H1 (cell line): ENCODE measurements at regions not wholly inside any gene's neighbourhood (a gene's known extent, or its start where the extent isn't known, plus 50 kb on each side); places are given as distances from the start of the nearest gene placed in this dataset.

ENCODE experiments used
- CTCF ChIA-PET: fragments of 300-600 bp; sonication (Branson Sonifier 250); formaldehyde crosslinking; loops from one replicate; lab custom pipeline; 2021; ENCODE audit not compliant: partially characterized antibody; lab: Charles Lee
- POLR2A ChIA-PET: fragments of 300-600 bp; sonication (Branson Sonifier 250); formaldehyde crosslinking; loops from one replicate; lab custom pipeline; 2021; ENCODE audit warnings: inconsistent platforms; ENCODE audit not compliant: partially characterized antibody; lab: Charles Lee
- DNase-seq, 2 experiments: peaks; one replicate each; pipeline versions ENCODE4 v3.0.0 to v3.0.0-alpha.2; 2010 to 2022; ENCODE audit warnings: low spot score in 2 of 2, low read depth in 1 of 2, mixed read lengths in 1 of 2
- FAIRE-seq: peaks from 2 replicates; lab custom pipeline; 2011; peaks lifted over from hg19 to GRCh38; lab: Jason Lieb, UNC
- H2AFZ ChIP-seq: 2 replicates; pipeline ENCODE4 v1.8.1; 2012; ENCODE audit warnings: low read length, inconsistent platforms
- H2AK5ac ChIP-seq: 2 replicates; pipeline ENCODE4 v1.6.1; 2013; ENCODE audit warnings: low read depth, low read length
- H2BK120ac ChIP-seq: replicated peaks from 2 replicates; pipeline ENCODE3; 2013; ENCODE audit warnings: low read depth, low read length, inconsistent platforms
- H2BK12ac ChIP-seq: 2 replicates; pipeline ENCODE4 v1.6.1; 2013; ENCODE audit warnings: low read depth, low read length
- H2BK15ac ChIP-seq: 2 replicates; pipeline ENCODE4 v1.6.1; 2013; ENCODE audit warnings: low read length
- H2BK20ac ChIP-seq: 2 replicates; pipeline ENCODE4 v1.6.1; 2013; ENCODE audit warnings: low read length
- H2BK5ac ChIP-seq: 2 replicates; pipeline ENCODE4 v1.6.1; 2013; ENCODE audit warnings: low read depth, low read length
- H3K14ac ChIP-seq: 2 replicates; pipeline ENCODE4 v1.6.1; 2013; ENCODE audit warnings: inconsistent platforms; ENCODE audit not compliant: insufficient read length
- H3K18ac ChIP-seq: 2 replicates; pipeline ENCODE4 v1.6.1; 2013; ENCODE audit warnings: low read length; ENCODE audit errors: extremely low read depth
- H3K23ac ChIP-seq: 2 replicates; pipeline ENCODE4 v1.6.1; 2013; ENCODE audit warnings: inconsistent platforms; ENCODE audit not compliant: insufficient read length
- H3K23me2 ChIP-seq: 2 replicates; pipeline ENCODE4 v1.6.1; 2013; ENCODE audit warnings: low read depth, low read length
- H3K27ac ChIP-seq: 2 replicates; pipeline ENCODE4 v1.6.1; 2011; ENCODE audit warnings: low read depth, low read length, inconsistent platforms
- H3K27me3 ChIP-seq, 4 experiments: replicated peaks in 1 of 4; 1 replicate in 1 of 4; 2 replicates in 3 of 4; pipeline versions ENCODE4 v1.6.1 to v1.8.1; 2011 to 2013; ENCODE audit warnings: low read length in 3 of 4, mild to moderate bottlenecking in 3 of 4, inconsistent platforms in 2 of 4, mixed read lengths in 2 of 4, moderate library complexity in 1 of 4; ENCODE audit not compliant: control insufficient read depth in 3 of 4, insufficient read depth in 3 of 4; ENCODE audit errors: extremely low read depth in 1 of 4
- H3K36me3 ChIP-seq, 4 experiments: 2 replicates each; pipeline versions ENCODE4 v1.6.1 to v1.8.1; 2011 to 2013; ENCODE audit warnings: mild to moderate bottlenecking in 4 of 4, low read length in 3 of 4, moderate library complexity in 2 of 4, control low read depth in 1 of 4, inconsistent platforms in 1 of 4; ENCODE audit not compliant: insufficient read depth in 4 of 4, control insufficient read depth in 2 of 4
- H3K4ac ChIP-seq: replicated peaks from 2 replicates; pipeline ENCODE3; 2013; ENCODE audit warnings: low read length, low read depth, mixed read lengths, inconsistent platforms; ENCODE audit not compliant: insufficient read length
- H3K4me1 ChIP-seq, 4 experiments: replicated peaks in 1 of 4; 1 replicate in 1 of 4; 2 replicates in 3 of 4; pipeline versions ENCODE4 v1.6.1 to v1.8.1; 2011 to 2013; ENCODE audit warnings: low read length in 3 of 4, inconsistent platforms in 2 of 4, mixed read lengths in 1 of 4; ENCODE audit not compliant: insufficient read depth in 4 of 4, control insufficient read depth in 3 of 4
- H3K4me2 ChIP-seq, 2 experiments: 2 replicates each; pipeline versions ENCODE4 v1.6.1 to v1.8.1; 2011 to 2013; ENCODE audit warnings: low read depth in 2 of 2, low read length in 2 of 2, control low read depth in 1 of 2, inconsistent platforms in 1 of 2, mild to moderate bottlenecking in 1 of 2; ENCODE audit not compliant: insufficient read depth in 1 of 2
- H3K4me3 ChIP-seq, 4 experiments: fragments of 200-600, 300-600 bp in 1 of 4; sonication (generic), shearing (Covaris generic), sonication (Bioruptor Twin) in 1 of 4; 2 replicates each; pipeline versions ENCODE4 v1.5.1 to v1.8.1; 2011 to 2016; ENCODE audit warnings: low read length in 4 of 4, low read depth in 3 of 4, control low read depth in 2 of 4, inconsistent platforms in 2 of 4, mild to moderate bottlenecking in 2 of 4, mixed read lengths in 1 of 4, moderate library complexity in 1 of 4; ENCODE audit not compliant: insufficient read depth in 2 of 4; ENCODE audit errors: extremely low read depth in 1 of 4
- H3K56ac ChIP-seq: replicated peaks from 2 replicates; pipeline ENCODE3; 2013; ENCODE audit warnings: low read depth, mild to moderate bottlenecking, mixed read lengths, low read length, inconsistent platforms; ENCODE audit not compliant: insufficient read length
- H3K79me1 ChIP-seq: 2 replicates; pipeline ENCODE4 v1.6.1; 2013; ENCODE audit warnings: low read depth, low read length, control low read depth
- H3K79me2 ChIP-seq, 2 experiments: 2 replicates each; pipeline versions ENCODE4 v1.6.1 to v1.8.1; 2012 to 2013; ENCODE audit warnings: low read length in 2 of 2, mild to moderate bottlenecking in 2 of 2, inconsistent platforms in 1 of 2; ENCODE audit not compliant: insufficient read depth in 2 of 2, control insufficient read depth in 1 of 2
- H3K9ac ChIP-seq, 4 experiments: replicated peaks in 1 of 4; 1 replicate in 1 of 4; 2 replicates in 3 of 4; pipeline versions ENCODE4 v1.6.1 to v1.8.1; 2011 to 2013; ENCODE audit warnings: low read depth in 3 of 4, low read length in 3 of 4, control low read depth in 2 of 4, mild to moderate bottlenecking in 2 of 4, moderate library complexity in 2 of 4, inconsistent platforms in 1 of 4; ENCODE audit errors: extremely low read depth in 1 of 4
- H3K9me3 ChIP-seq, 2 experiments: 2 replicates each; pipeline versions ENCODE4 v1.6.1 to v1.8.1; 2012 to 2013; ENCODE audit warnings: mild to moderate bottlenecking in 2 of 2, moderate library complexity in 2 of 2, control low read depth in 1 of 2, inconsistent platforms in 1 of 2, low read depth in 1 of 2, low read length in 1 of 2, mixed read lengths in 1 of 2; ENCODE audit not compliant: insufficient read depth in 2 of 2
- H4K20me1 ChIP-seq, 2 experiments: replicated peaks in 1 of 2; 2 replicates each; pipeline versions ENCODE3 to v1.8.1; 2011 to 2013; ENCODE audit warnings: inconsistent platforms in 2 of 2, low read length in 2 of 2, mild to moderate bottlenecking in 1 of 2; ENCODE audit not compliant: insufficient read depth in 2 of 2, control insufficient read depth in 1 of 2
- H4K5ac ChIP-seq: 2 replicates; pipeline ENCODE4 v1.6.1; 2013; ENCODE audit warnings: low read length, low read depth, mixed read lengths, inconsistent platforms; ENCODE audit not compliant: insufficient read length
- H4K8ac ChIP-seq: 2 replicates; pipeline ENCODE4 v1.8.0; 2013; ENCODE audit warnings: mild to moderate bottlenecking, moderate library complexity, low read length, inconsistent platforms; ENCODE audit not compliant: insufficient read depth; ENCODE audit errors: extremely low read depth
- H4K91ac ChIP-seq: replicated peaks from 2 replicates; pipeline ENCODE3; 2013; ENCODE audit warnings: low read length, mixed read lengths, inconsistent platforms; ENCODE audit not compliant: insufficient read length
- BRCA1 ChIP-seq: IDR thresholded peaks from 2 replicates; pipeline ENCODE4 v1.6.1; 2012; ENCODE audit warnings: low read depth, low read length, improper control_type of control experiment
- CREB1 ChIP-seq: IDR thresholded peaks from 2 replicates; pipeline ENCODE4 v1.6.1; 2012; ENCODE audit warnings: inconsistent platforms
- EP300 ChIP-seq, 2 experiments: IDR thresholded peaks; 1 replicate in 1 of 2; 2 replicates in 1 of 2; pipeline ENCODE4 v1.6.1; 2011 to 2012; ENCODE audit warnings: low read depth in 2 of 2, low read length in 2 of 2, mild to moderate bottlenecking in 2 of 2, borderline replicate concordance in 1 of 2, inconsistent platforms in 1 of 2, moderate library complexity in 1 of 2
- JUN ChIP-seq: IDR thresholded peaks from 2 replicates; pipeline ENCODE4 v1.6.1; 2011; ENCODE audit warnings: low read depth, mild to moderate bottlenecking, improper control_type of control experiment, low read length
- KDM1A ChIP-seq: fragments of 200-600, 300-600 bp; sonication (generic); IDR thresholded peaks from 2 replicates; pipeline ENCODE4 v1.7.1; 2016; ENCODE audit warnings: mild to moderate bottlenecking, low read length, borderline replicate concordance
- NANOG ChIP-seq: IDR thresholded peaks from 2 replicates; pipeline ENCODE4 v1.6.1; 2011; ENCODE audit warnings: low read length, low read depth, mild to moderate bottlenecking, inconsistent platforms; ENCODE audit not compliant: insufficient read depth, poor library complexity, severe bottlenecking
- SIN3A ChIP-seq, 2 experiments: IDR thresholded peaks in 1 of 2; conservative IDR thresholded peaks in 1 of 2; 2 replicates each; pipeline ENCODE4 v1.6.1; 2011 to 2012; ENCODE audit warnings: low read length in 2 of 2, improper control_type of control experiment in 1 of 2, low read depth in 1 of 2, mild to moderate bottlenecking in 1 of 2
- WGBS, 2 experiments: shearing (Covaris generic) in 1 of 2; methylation state at CpG; one replicate each; pipeline versions ENCODE4 v1.1.6 to v1.1.7; 2013 to 2015; ENCODE audit warnings: low lambda C conversion rate in 2 of 2, mixed read lengths in 2 of 2, inconsistent platforms in 1 of 2, low coverage in 1 of 2, missing lambda C conversion rate in 1 of 2; ENCODE audit not compliant: insufficient replicate concordance in 2 of 2, insufficient coverage in 1 of 2, insufficient read length in 1 of 2; ENCODE audit errors: extremely low coverage in 1 of 2, missing lambda C conversion rate in 1 of 2; 5-methylcytosine and 5-hydroxymethylcytosine counted together
- TF ChIP-seq, protein P1 (sequence below), 3 experiments: IDR thresholded peaks; 1 replicate in 2 of 3; 2 replicates in 1 of 3; pipeline versions ENCODE4 v1.5.1 to v1.6.1; 2011; ENCODE audit warnings: low read length in 3 of 3, mild to moderate bottlenecking in 3 of 3, inconsistent platforms in 2 of 3, low read depth in 1 of 3, moderate library complexity in 1 of 3; ENCODE audit not compliant: insufficient read depth in 1 of 3; ENCODE audit errors: control extremely low read depth in 1 of 3
- TF ChIP-seq, protein P2 (sequence below): IDR thresholded peaks from 2 replicates; pipeline ENCODE4 v1.6.1; 2012; ENCODE audit warnings: inconsistent platforms

- Histone ChIP-seq H3K36me3 (no peaks in the 10 kb centered on the region), H3K27me3 (no peaks in the 10 kb centered on the region), H2AK5ac (no peak overlapping the region), H2BK12ac (no peak overlapping the region), H3K56ac (no peak overlapping the region), H3K79me1 (no peaks in the 10 kb centered on the region), H3K4me2 (no peak overlapping the region), H4K91ac (no peak overlapping the region), H3K27ac (no peak overlapping the region), H2AFZ (no peak overlapping the region), H2BK5ac (no peak overlapping the region), H3K9me3 (no peaks in the 10 kb centered on the region), H2BK120ac (no peak overlapping the region), H3K4me1 (no peaks in the 10 kb centered on the region), H2BK20ac (no peak overlapping the region), H4K8ac (no peak overlapping the region), H3K23ac (no peak overlapping the region), H3K14ac (no peak overlapping the region), H3K4ac (no peak overlapping the region), H4K20me1 (no peaks in the 10 kb centered on the region), H3K9ac (no peak overlapping the region), H3K4me3 (no peak overlapping the region), H3K18ac (no peak overlapping the region), H4K5ac (no peak overlapping the region), H3K23me2 (no peaks in the 10 kb centered on the region), H3K79me2 (no peaks in the 10 kb centered on the region), H2BK15ac (no peak overlapping the region)
- ChIA-PET CTCF (no interaction called here), POLR2A (no interaction called here)
- TF ChIP-seq CREB1 (no peak), BRCA1 (no peak), NANOG (no peak), KDM1A (no peak), SIN3A (conservative IDR thresholded peaks at IDR 0.05 in 1 of 2, IDR thresholded peaks at IDR 0.05 in 1 of 2; ENCODE audit: low read depth in 1 of 2, low read length in 2 of 2) (no peak), EP300 (IDR thresholded peaks at IDR 0.05; ENCODE audit: borderline replicate concordance in 1 of 2, low read depth in 2 of 2, low read length in 2 of 2) (no peak), JUN (no peak)
- TF ChIP-seq, protein P1, sequence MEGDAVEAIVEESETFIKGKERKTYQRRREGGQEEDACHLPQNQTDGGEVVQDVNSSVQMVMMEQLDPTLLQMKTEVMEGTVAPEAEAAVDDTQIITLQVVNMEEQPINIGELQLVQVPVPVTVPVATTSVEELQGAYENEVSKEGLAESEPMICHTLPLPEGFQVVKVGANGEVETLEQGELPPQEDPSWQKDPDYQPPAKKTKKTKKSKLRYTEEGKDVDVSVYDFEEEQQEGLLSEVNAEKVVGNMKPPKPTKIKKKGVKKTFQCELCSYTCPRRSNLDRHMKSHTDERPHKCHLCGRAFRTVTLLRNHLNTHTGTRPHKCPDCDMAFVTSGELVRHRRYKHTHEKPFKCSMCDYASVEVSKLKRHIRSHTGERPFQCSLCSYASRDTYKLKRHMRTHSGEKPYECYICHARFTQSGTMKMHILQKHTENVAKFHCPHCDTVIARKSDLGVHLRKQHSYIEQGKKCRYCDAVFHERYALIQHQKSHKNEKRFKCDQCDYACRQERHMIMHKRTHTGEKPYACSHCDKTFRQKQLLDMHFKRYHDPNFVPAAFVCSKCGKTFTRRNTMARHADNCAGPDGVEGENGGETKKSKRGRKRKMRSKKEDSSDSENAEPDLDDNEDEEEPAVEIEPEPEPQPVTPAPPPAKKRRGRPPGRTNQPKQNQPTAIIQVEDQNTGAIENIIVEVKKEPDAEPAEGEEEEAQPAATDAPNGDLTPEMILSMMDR (IDR thresholded peaks at IDR 0.05; ENCODE audit: control extremely low read depth in 1 of 3, insufficient read depth in 1 of 3, low read depth in 1 of 3, low read length in 3 of 3) = no peak
- TF ChIP-seq, protein P2, sequence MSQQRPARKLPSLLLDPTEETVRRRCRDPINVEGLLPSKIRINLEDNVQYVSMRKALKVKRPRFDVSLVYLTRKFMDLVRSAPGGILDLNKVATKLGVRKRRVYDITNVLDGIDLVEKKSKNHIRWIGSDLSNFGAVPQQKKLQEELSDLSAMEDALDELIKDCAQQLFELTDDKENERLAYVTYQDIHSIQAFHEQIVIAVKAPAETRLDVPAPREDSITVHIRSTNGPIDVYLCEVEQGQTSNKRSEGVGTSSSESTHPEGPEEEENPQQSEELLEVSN = no peak
- DNase-seq (no peak), FAIRE-seq (no peak)
- WGBS, 2 experiments = 95% methylated on average over 2 of the region's 2 CpGs; no CpG with 5 or more reads in 1 of the 2 experiments
These were observed 1225.3 kb downstream of the CDH11 start for GRCh38 chr16:63896383-63897109.
